Motor neuron (in vitro differentiated cells): ENCODE measurements at regions not wholly inside any gene's neighbourhood (a gene's known extent, or its start where the extent isn't known, plus 50 kb on each side); places are given as distances from the start of the nearest gene placed in this dataset.

Experiments
- ATAC-seq, 8 experiments: fragments of 200-7000 bp; cut with Tn5 transposase; replicated peaks in 6 of 8; 2 replicates each; pipeline ENCODE4 v1.8.0; 2021; ENCODE audit warnings: mild to moderate bottlenecking in 8 of 8, moderate library complexity in 8 of 8
- H3K27ac ChIP-seq, 2 donors: fragments of 250-450 bp; sonication (Bioruptor Pico); 2 replicates each; pipeline ENCODE4 v1.9.0; 2021; ENCODE audit warnings: antibody characterized with exemption in 2 of 2, mild to moderate bottlenecking in 2 of 2, moderate library complexity in 1 of 2
- H3K4me1 ChIP-seq, 2 donors: fragments of 250-450 bp; sonication (Bioruptor Pico); replicated peaks in 1 of 2; 2 replicates each; pipeline ENCODE4 v1.6.1; 2021; ENCODE audit warnings: antibody characterized with exemption in 2 of 2, mild to moderate bottlenecking in 2 of 2, moderate library complexity in 1 of 2
- H3K4me3 ChIP-seq, 5 donors: fragments of 250-450 bp; sonication (Bioruptor Pico); 2 replicates each; pipeline ENCODE4 v1.9.0; 2021; ENCODE audit warnings: antibody characterized with exemption in 5 of 5, mild to moderate bottlenecking in 5 of 5, moderate library complexity in 4 of 5
- WGBS, 10 experiments: fragments of 450-650 bp; shearing (Covaris generic); methylation state at CpG; one replicate each; pipeline ENCODE4 v1.0.0; 2022; 5-methylcytosine and 5-hydroxymethylcytosine counted together
- in situ Hi-C, 9 experiments: fragments of 400-800 bp; cut with MboI; loops; one replicate each; pipeline ENCODE4 v1.15.0; 2021; ENCODE audit warnings: low sequenced_read_pairs in 9 of 9, low pct_unique_long_range_greater_than_20kb in 2 of 9; ENCODE audit not compliant: unreplicated experiment in 9 of 9

- in situ Hi-C loops: no loop called here
- no peak for ATAC-seq
- Histone ChIP-seq H3K27ac (no peak overlapping the region), H3K4me3 (no peak overlapping the region), H3K4me1 (no peaks in the 10 kb centered on the region)
- WGBS, 10 experiments: 0 to 100% (median 90%) methylated on average over 2 to 4 of the region's 6 CpGs
Observed at GRCh38 chr7:138400400-138400886, 59.6 kb upstream of the TRIM24 start.

GRCh38 chr7:138402749-138403148 is 57.3 kb upstream of the TRIM24 start:
- no peak overlapping the region for H3K4me3 ChIP-seq
- H3K27ac ChIP-seq: no peak overlapping the region
- in situ Hi-C loops: no loop called here
- H3K4me1 ChIP-seq: no peaks in the 10 kb centered on the region
- no peak for ATAC-seq
- WGBS, 10 experiments: 50 to 100% (median 100%) methylated on average over 1 of the region's 1 CpG; no CpG with 5 or more reads in 5 of the 10 experiments

- WGBS, 10 experiments: 9 to 100% (median 100%) methylated on average over 1 of the region's 1 CpG; no CpG with 5 or more reads in 5 of the 10 experiments
- no peak for ATAC-seq
- H3K4me1 ChIP-seq: peaks cover 0 to 6% of the 10 kb centered on the region in 2 donors
- no peak overlapping the region for H3K4me3 ChIP-seq
- H3K27ac ChIP-seq: no peak overlapping the region
- in situ Hi-C loops: no loop called here
Observed at GRCh38 chr7:138405496-138405895, 54.6 kb upstream of the TRIM24 start.

- in situ Hi-C loops: no loop called here
- Histone ChIP-seq H3K4me3 (no peak overlapping the region), H3K27ac (no peak overlapping the region), H3K4me1 (peaks cover 0 to 6% of the 10 kb centered on the region in 2 donors)
- no peak for ATAC-seq
- WGBS, 10 experiments: 0 to 100% (median 82%) methylated on average over 1 to 4 of the region's 4 CpGs; no CpG with 5 or more reads in 1 of the 10 experiments
Observed at GRCh38 chr7:138407792-138408191, 52.3 kb upstream of the TRIM24 start.
